ENCODE measurements at regions not wholly inside any gene's neighbourhood (a gene's known extent, or its start where the extent isn't known, plus 50 kb on each side); places are given as distances from the start of the nearest gene placed in this dataset.

DNA sequence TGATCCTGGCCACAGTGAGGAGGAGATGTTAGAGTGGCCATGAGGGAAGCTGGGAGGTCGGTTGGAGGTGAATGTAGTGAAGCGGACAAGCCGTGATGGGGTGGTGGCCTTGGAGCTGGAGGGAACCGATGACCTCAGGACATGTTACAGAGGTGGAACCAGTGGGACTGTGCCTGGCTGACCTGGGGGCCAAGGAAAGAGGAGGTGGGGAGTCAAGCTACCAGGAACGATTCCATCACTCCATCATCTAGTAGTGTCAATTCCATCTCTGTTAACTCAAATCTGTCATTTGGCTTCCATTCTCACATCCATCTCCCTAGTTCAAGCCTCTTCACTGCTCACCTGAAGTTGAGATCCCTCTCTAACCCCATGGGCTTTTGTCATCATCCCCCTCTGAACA is 102.4 kb upstream of the LYZL2 start:
- H3K79me2 ChIP-seq (ENCODE audit: insufficient read depth, low read length): no peaks in the 10 kb centered on the region
- no peak for TF ChIP-seq EZH2phosphoT487 (IDR thresholded peaks at IDR 0.05; ENCODE audit: borderline replicate concordance)
- TF ChIP-seq, protein P1, sequence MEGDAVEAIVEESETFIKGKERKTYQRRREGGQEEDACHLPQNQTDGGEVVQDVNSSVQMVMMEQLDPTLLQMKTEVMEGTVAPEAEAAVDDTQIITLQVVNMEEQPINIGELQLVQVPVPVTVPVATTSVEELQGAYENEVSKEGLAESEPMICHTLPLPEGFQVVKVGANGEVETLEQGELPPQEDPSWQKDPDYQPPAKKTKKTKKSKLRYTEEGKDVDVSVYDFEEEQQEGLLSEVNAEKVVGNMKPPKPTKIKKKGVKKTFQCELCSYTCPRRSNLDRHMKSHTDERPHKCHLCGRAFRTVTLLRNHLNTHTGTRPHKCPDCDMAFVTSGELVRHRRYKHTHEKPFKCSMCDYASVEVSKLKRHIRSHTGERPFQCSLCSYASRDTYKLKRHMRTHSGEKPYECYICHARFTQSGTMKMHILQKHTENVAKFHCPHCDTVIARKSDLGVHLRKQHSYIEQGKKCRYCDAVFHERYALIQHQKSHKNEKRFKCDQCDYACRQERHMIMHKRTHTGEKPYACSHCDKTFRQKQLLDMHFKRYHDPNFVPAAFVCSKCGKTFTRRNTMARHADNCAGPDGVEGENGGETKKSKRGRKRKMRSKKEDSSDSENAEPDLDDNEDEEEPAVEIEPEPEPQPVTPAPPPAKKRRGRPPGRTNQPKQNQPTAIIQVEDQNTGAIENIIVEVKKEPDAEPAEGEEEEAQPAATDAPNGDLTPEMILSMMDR (conservative IDR thresholded peaks at IDR 0.05; ENCODE audit: low read length): no peak
- no peaks in the 10 kb centered on the region for H3K27me3 ChIP-seq (ENCODE audit: insufficient read depth, low read length, poor library complexity, severe bottlenecking)
- no peak overlapping the region for H2AFZ ChIP-seq (ENCODE audit: low read length)
- H3K9ac ChIP-seq (ENCODE audit: low read depth, low read length, poor library complexity, severe bottlenecking): no peak overlapping the region
- no peak overlapping the region for H3K4me2 ChIP-seq (ENCODE audit: low read depth, low read length, poor library complexity, severe bottlenecking)
- H3K4me3 ChIP-seq (ENCODE audit: low read length, poor library complexity, severe bottlenecking): no peak overlapping the region
- H4K20me1 ChIP-seq (ENCODE audit: insufficient read depth, low read length, poor library complexity, severe bottlenecking): no peaks in the 10 kb centered on the region
- H3K9me2 ChIP-seq (replicated peaks; ENCODE audit: low read depth, low read length): no peaks in the 10 kb centered on the region
- no peaks in the 10 kb centered on the region for H3F3A ChIP-seq (ENCODE audit: low read depth)
- H3K9me3 ChIP-seq (ENCODE audit: insufficient read depth, low read depth, low read length): no peaks in the 10 kb centered on the region
- H3K36me3 ChIP-seq (ENCODE audit: insufficient read depth, low read length): no peaks in the 10 kb centered on the region
- H3K4me1 ChIP-seq (ENCODE audit: insufficient read depth, low read length, poor library complexity, severe bottlenecking): peaks cover 19% of the 10 kb centered on the region

DNA sequence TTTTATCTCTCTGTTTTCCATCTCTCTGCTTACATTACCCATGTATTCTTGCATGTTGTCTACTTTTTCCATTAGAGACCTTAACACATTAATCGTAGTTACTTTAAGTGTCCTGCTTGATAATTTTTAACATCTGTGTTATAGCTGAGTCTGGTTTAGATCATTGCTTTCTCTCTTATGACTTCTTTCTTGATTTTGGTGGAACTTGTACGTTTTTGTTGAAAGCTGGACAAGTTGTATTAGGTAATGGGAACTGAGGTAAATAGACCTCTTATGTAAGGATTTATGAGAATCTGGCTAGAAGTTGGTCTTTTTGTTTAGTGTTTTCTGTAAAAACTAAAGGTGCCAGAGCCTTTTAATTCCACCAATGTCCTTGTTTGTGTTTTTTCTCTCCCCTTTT is 100.8 kb upstream of the LYZL2 start:
- no peaks in the 10 kb centered on the region for H3K27me3 ChIP-seq (ENCODE audit: insufficient read depth, low read length, poor library complexity, severe bottlenecking)
- TF ChIP-seq, protein P1 (conservative IDR thresholded peaks at IDR 0.05; ENCODE audit: low read length): no peak
- TF ChIP-seq EZH2phosphoT487 (IDR thresholded peaks at IDR 0.05; ENCODE audit: borderline replicate concordance): no peak
- no peaks in the 10 kb centered on the region for H3K36me3 ChIP-seq (ENCODE audit: insufficient read depth, low read length)
- no peaks in the 10 kb centered on the region for H3K79me2 ChIP-seq (ENCODE audit: insufficient read depth, low read length)
- H3K4me3 ChIP-seq (ENCODE audit: low read length, poor library complexity, severe bottlenecking): no peak overlapping the region
- H2AFZ ChIP-seq (ENCODE audit: low read length): no peak overlapping the region
- H3K4me1 ChIP-seq (ENCODE audit: insufficient read depth, low read length, poor library complexity, severe bottlenecking): peaks cover 8% of the 10 kb centered on the region
- no peak overlapping the region for H3K4me2 ChIP-seq (ENCODE audit: low read depth, low read length, poor library complexity, severe bottlenecking)
- H3K9me2 ChIP-seq (replicated peaks; ENCODE audit: low read depth, low read length): no peaks in the 10 kb centered on the region
- H4K20me1 ChIP-seq (ENCODE audit: insufficient read depth, low read length, poor library complexity, severe bottlenecking): no peaks in the 10 kb centered on the region
- no peak overlapping the region for H3K9ac ChIP-seq (ENCODE audit: low read depth, low read length, poor library complexity, severe bottlenecking)
- no peaks in the 10 kb centered on the region for H3K9me3 ChIP-seq (ENCODE audit: insufficient read depth, low read depth, low read length)
- no peaks in the 10 kb centered on the region for H3F3A ChIP-seq (ENCODE audit: low read depth)

DNA sequence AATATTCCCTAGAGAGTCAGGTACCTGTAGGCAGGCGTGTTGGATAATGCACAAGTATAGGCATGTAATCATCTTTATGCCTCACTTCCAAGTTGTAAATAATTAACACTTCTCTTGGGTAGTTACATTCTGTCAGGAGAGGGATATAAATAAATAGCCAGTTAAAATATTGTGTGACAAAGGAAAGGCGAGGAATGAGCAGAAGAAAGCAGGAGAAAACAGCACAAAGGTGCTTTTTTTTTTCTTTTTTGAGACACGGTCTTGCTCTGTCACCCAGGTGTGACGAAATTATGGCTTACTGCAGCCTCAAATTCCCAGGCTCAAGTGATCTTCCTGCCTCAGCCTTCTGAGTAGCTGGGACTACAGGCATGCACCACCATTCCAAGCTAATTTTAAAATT is 99.2 kb upstream of the LYZL2 start:
- TF ChIP-seq EZH2phosphoT487 (IDR thresholded peaks at IDR 0.05; ENCODE audit: borderline replicate concordance): no peak
- TF ChIP-seq, protein P1 (conservative IDR thresholded peaks at IDR 0.05; ENCODE audit: low read length): no peak
- no peak overlapping the region for H3K4me2 ChIP-seq (ENCODE audit: low read depth, low read length, poor library complexity, severe bottlenecking)
- no peaks in the 10 kb centered on the region for H4K20me1 ChIP-seq (ENCODE audit: insufficient read depth, low read length, poor library complexity, severe bottlenecking)
- no peaks in the 10 kb centered on the region for H3K9me2 ChIP-seq (replicated peaks; ENCODE audit: low read depth, low read length)
- H3F3A ChIP-seq (ENCODE audit: low read depth): no peaks in the 10 kb centered on the region
- no peaks in the 10 kb centered on the region for H3K9me3 ChIP-seq (ENCODE audit: insufficient read depth, low read depth, low read length)
- no peaks in the 10 kb centered on the region for H3K27me3 ChIP-seq (ENCODE audit: insufficient read depth, low read length, poor library complexity, severe bottlenecking)
- no peak overlapping the region for H3K4me3 ChIP-seq (ENCODE audit: low read length, poor library complexity, severe bottlenecking)
- no peak overlapping the region for H3K9ac ChIP-seq (ENCODE audit: low read depth, low read length, poor library complexity, severe bottlenecking)
- no peak overlapping the region for H2AFZ ChIP-seq (ENCODE audit: low read length)
- H3K36me3 ChIP-seq (ENCODE audit: insufficient read depth, low read length): no peaks in the 10 kb centered on the region
- no peaks in the 10 kb centered on the region for H3K79me2 ChIP-seq (ENCODE audit: insufficient read depth, low read length)
- H3K4me1 ChIP-seq (ENCODE audit: insufficient read depth, low read length, poor library complexity, severe bottlenecking): no peaks in the 10 kb centered on the region
